Endothelial cell of umbilical vein (primary cell): ENCODE measurements at regions not wholly inside any gene's neighbourhood (a gene's known extent, or its start where the extent isn't known, plus 50 kb on each side); places are given as distances from the start of the nearest gene placed in this dataset.

ENCODE experiments used
- BruUV-seq: library from RNA; stranded (reverse); fragments of 400-500 nt; replicated peaks from 2 replicates; lab custom pipeline; 2021; lab: Mats Ljungman, UMichigan
- CTCF ChIA-PET: fragments of 300-600, 350-600 bp; sonication (Branson Sonifier 250); formaldehyde crosslinking; loops from one replicate; lab custom pipeline; 2021; ENCODE audit warnings: antibody characterized with exemption, inconsistent platforms; lab: Charles Lee
- POLR2A ChIA-PET: fragments of 300-600, 350-600 bp; sonication (Branson Sonifier 250); formaldehyde crosslinking; loops from one replicate; lab custom pipeline; 2021; ENCODE audit warnings: antibody characterized with exemption, inconsistent platforms; lab: Charles Lee
- DNase-seq: peaks from one replicate; pipeline ENCODE4 v3.0.0-alpha.2; 2011; ENCODE audit warnings: low read depth, low spot score
- FAIRE-seq: peaks from 2 replicates; lab custom pipeline; 2011; peaks lifted over from hg19 to GRCh38; lab: Jason Lieb, UNC
- H2AFZ ChIP-seq: 2 replicates; pipeline ENCODE4 v1.6.0; 2012; ENCODE audit warnings: low read depth, low read length, control low read depth, inconsistent platforms
- H3K27ac ChIP-seq: 2 replicates; pipeline ENCODE4 v1.5.1; 2011; ENCODE audit warnings: low read depth, mild to moderate bottlenecking, control low read depth, low read length, moderate library complexity; ENCODE audit not compliant: insufficient read depth
- H3K27me3 ChIP-seq, 2 experiments: 2 replicates each; pipeline versions ENCODE4 v1.6.0 to v1.6.1; 2011; ENCODE audit warnings: low read length in 2 of 2, mixed read lengths in 1 of 2; ENCODE audit not compliant: control insufficient read depth in 2 of 2, insufficient read depth in 2 of 2
- H3K36me3 ChIP-seq, 2 experiments: 2 replicates in 1 of 2; 3 replicates in 1 of 2; pipeline ENCODE4 v1.5.1; 2011; ENCODE audit warnings: low read length in 2 of 2, mild to moderate bottlenecking in 1 of 2, moderate library complexity in 1 of 2; ENCODE audit not compliant: control insufficient read depth in 2 of 2, insufficient read depth in 2 of 2; ENCODE audit errors: extremely low read depth in 1 of 2
- H3K4me1 ChIP-seq: 3 replicates; pipeline ENCODE4 v1.5.1; 2011; ENCODE audit warnings: mild to moderate bottlenecking, low read length; ENCODE audit not compliant: control insufficient read depth, insufficient read depth; ENCODE audit errors: extremely low read depth
- H3K4me2 ChIP-seq: 2 replicates; pipeline ENCODE4 v1.6.1; 2011; ENCODE audit warnings: low read length, control low read depth, mixed read lengths; ENCODE audit not compliant: insufficient read depth
- H3K4me3 ChIP-seq, 3 experiments: fragments of 200-600 bp in 1 of 3; sonication (generic), shearing (Covaris generic) in 1 of 3; replicated peaks in 1 of 3; 2 replicates each; pipeline ENCODE4 v1.5.1; 2011 to 2016; ENCODE audit warnings: control low read depth in 3 of 3, low read length in 3 of 3, mild to moderate bottlenecking in 2 of 3, inconsistent platforms in 1 of 3, low read depth in 1 of 3, moderate library complexity in 1 of 3; ENCODE audit not compliant: insufficient read depth in 1 of 3
- H3K79me2 ChIP-seq: 2 replicates; pipeline ENCODE4 v1.6.0; 2012; ENCODE audit warnings: low read length, inconsistent platforms; ENCODE audit not compliant: control insufficient read depth, insufficient read depth
- H3K9ac ChIP-seq: replicated peaks from 2 replicates; pipeline ENCODE3; 2011; ENCODE audit warnings: low read length, control low read depth; ENCODE audit not compliant: insufficient read depth; ENCODE audit errors: extremely low read depth
- H3K9me1 ChIP-seq: replicated peaks from 3 replicates; pipeline ENCODE4 v1.6.0; 2011; ENCODE audit warnings: mild to moderate bottlenecking, low read length; ENCODE audit not compliant: control insufficient read depth, insufficient read depth; ENCODE audit errors: extremely low read depth
- H3K9me3 ChIP-seq: replicated peaks from 2 replicates; pipeline ENCODE4 v1.5.1; 2012; ENCODE audit warnings: low read length, inconsistent platforms; ENCODE audit not compliant: control insufficient read depth, insufficient read depth
- H4K20me1 ChIP-seq: replicated peaks from 2 replicates; pipeline ENCODE3; 2011; ENCODE audit warnings: mild to moderate bottlenecking, low read length; ENCODE audit not compliant: control insufficient read depth, insufficient read depth; ENCODE audit errors: extremely low read depth
- EZH2 ChIP-seq: IDR thresholded peaks from 2 replicates; pipeline ENCODE4 v1.6.1; 2012; ENCODE audit warnings: borderline replicate concordance, low read depth, mild to moderate bottlenecking, moderate library complexity, low read length, inconsistent platforms; ENCODE audit not compliant: severe bottlenecking
- MYC ChIP-seq: IDR thresholded peaks from one replicate; pipeline ENCODE4 v1.6.1; 2011; ENCODE audit warnings: mild to moderate bottlenecking, low read depth, low read length
- POLR2A ChIP-seq: IDR thresholded peaks from 2 replicates; pipeline ENCODE4 v1.6.1; 2012; ENCODE audit warnings: low read depth, mild to moderate bottlenecking, control low read depth, low read length
- dilution Hi-C: fragments of 300-500 bp; cut with MboI; formaldehyde crosslinking; loops from one replicate; pipeline ENCODE4 v1.15.0; 2019; ENCODE audit warnings: low sequenced_read_pairs; ENCODE audit not compliant: extremely low pct_ligation_motif_present
- intact Hi-C: fragments of 100-400 bp; cut with micrococcal nuclease; formaldehyde crosslinking; loops from one replicate; pipeline ENCODE4 v1.10.0; 2022
- TF ChIP-seq, protein P1 (sequence below), 2 donors: IDR thresholded peaks; 1 replicate in 1 of 2; 2 replicates in 1 of 2; pipeline ENCODE4 v1.5.1; 2011; ENCODE audit warnings: low read length in 2 of 2, mild to moderate bottlenecking in 2 of 2, moderate library complexity in 2 of 2, control low read depth in 1 of 2, inconsistent platforms in 1 of 2, low read depth in 1 of 2; ENCODE audit not compliant: insufficient read depth in 1 of 2; ENCODE audit errors: extremely low read depth in 1 of 2

DNA sequence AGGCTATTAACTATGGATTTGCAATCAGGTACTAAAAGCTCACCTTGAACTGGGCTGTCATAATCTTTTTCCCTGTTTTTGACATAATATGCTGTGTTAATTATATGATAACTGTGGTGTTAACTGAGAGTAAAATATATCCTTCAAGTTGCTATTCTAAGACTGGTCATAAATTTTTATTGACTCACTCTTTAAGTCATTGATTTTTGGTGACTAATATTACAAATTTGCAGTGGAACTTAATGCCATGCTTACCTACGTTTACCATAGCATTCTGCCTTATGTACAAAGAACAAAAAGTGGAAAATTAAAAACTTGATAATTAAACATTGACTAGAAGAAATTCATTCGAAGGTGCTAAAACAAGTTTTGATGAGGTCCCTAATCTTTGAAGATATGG is 872.4 kb downstream of the BRINP3 start:
- no peaks in the 10 kb centered on the region for H3K9me1 ChIP-seq
- no peaks in the 10 kb centered on the region for H3K4me1 ChIP-seq
- H4K20me1 ChIP-seq = no peaks in the 10 kb centered on the region
- CTCF ChIA-PET = no interaction called here
- FAIRE-seq (no peak), DNase-seq (no peak)
- H3K9me3 ChIP-seq = no peaks in the 10 kb centered on the region
- BruUV-seq = no TSS peak
- no peak overlapping the region for H3K9ac ChIP-seq
- no peaks in the 10 kb centered on the region for H3K27me3 ChIP-seq
- no peak overlapping the region for H3K4me3 ChIP-seq
- H3K4me2 ChIP-seq = no peak overlapping the region
- no peaks in the 10 kb centered on the region for H3K79me2 ChIP-seq
- POLR2A ChIA-PET = no interaction called here
- H2AFZ ChIP-seq = no peak overlapping the region
- H3K36me3 ChIP-seq = no peaks in the 10 kb centered on the region
- intact Hi-C loops (no loop called here), dilution Hi-C loops (no loop called here)
- no peak overlapping the region for H3K27ac ChIP-seq
- TF ChIP-seq, protein P1, sequence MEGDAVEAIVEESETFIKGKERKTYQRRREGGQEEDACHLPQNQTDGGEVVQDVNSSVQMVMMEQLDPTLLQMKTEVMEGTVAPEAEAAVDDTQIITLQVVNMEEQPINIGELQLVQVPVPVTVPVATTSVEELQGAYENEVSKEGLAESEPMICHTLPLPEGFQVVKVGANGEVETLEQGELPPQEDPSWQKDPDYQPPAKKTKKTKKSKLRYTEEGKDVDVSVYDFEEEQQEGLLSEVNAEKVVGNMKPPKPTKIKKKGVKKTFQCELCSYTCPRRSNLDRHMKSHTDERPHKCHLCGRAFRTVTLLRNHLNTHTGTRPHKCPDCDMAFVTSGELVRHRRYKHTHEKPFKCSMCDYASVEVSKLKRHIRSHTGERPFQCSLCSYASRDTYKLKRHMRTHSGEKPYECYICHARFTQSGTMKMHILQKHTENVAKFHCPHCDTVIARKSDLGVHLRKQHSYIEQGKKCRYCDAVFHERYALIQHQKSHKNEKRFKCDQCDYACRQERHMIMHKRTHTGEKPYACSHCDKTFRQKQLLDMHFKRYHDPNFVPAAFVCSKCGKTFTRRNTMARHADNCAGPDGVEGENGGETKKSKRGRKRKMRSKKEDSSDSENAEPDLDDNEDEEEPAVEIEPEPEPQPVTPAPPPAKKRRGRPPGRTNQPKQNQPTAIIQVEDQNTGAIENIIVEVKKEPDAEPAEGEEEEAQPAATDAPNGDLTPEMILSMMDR (IDR thresholded peaks at IDR 0.05; ENCODE audit: extremely low read depth in 1 of 2, insufficient read depth in 1 of 2, low read depth in 1 of 2, low read length in 2 of 2) = no peak

DNA sequence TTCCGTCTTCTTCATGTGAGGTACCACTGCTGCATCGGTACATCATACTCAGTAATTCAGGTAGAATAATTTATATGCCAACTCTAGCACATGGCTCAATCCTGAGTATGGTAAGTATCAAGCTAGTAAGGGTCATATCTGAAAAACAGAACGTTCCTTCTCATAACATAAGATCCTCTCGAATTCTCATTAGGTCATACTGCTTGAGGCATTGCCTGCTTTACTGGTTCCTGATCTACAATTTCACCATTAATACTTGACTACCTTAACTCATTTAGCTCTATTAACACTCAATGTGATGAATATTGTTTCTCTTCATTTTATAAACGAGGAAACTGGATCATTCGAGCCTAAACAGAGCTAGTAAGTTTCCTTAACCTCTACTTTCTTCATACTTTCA is 871.6 kb downstream of the BRINP3 start:
- H3K9me3 ChIP-seq = no peaks in the 10 kb centered on the region
- FAIRE-seq = no peak
- no peak overlapping the region for H3K4me2 ChIP-seq
- no peaks in the 10 kb centered on the region for H3K36me3 ChIP-seq
- no peak for DNase-seq
- no peaks in the 10 kb centered on the region for H3K79me2 ChIP-seq
- H4K20me1 ChIP-seq = no peaks in the 10 kb centered on the region
- CTCF ChIA-PET = no interaction called here
- H3K27ac ChIP-seq = no peak overlapping the region
- H2AFZ ChIP-seq = no peak overlapping the region
- H3K9ac ChIP-seq = no peak overlapping the region
- POLR2A ChIA-PET = no interaction called here
- no peak overlapping the region for H3K4me3 ChIP-seq
- H3K4me1 ChIP-seq = no peaks in the 10 kb centered on the region
- TF ChIP-seq MYC (no peak), POLR2A (no peak), EZH2 (no peak)
- TF ChIP-seq, protein P1 (IDR thresholded peaks at IDR 0.05; ENCODE audit: extremely low read depth in 1 of 2, insufficient read depth in 1 of 2, low read depth in 1 of 2, low read length in 2 of 2) = no peak
- intact Hi-C loops (no loop called here), dilution Hi-C loops (no loop called here)
- BruUV-seq = no TSS peak
- no peaks in the 10 kb centered on the region for H3K27me3 ChIP-seq
- H3K9me1 ChIP-seq = no peaks in the 10 kb centered on the region
